ENCODE measurements at regions not wholly inside any gene's neighbourhood (a gene's known extent, or its start where the extent isn't known, plus 50 kb on each side); places are given as distances from the start of the nearest gene placed in this dataset.

GRCh38 chr2:67689651-67690050, 292.5 kb downstream of the ETAA1 start:
- Mint-ChIP-seq H3K27ac (no peak overlapping the region), H3K4me3 (no peak overlapping the region), H3K4me1 (no peaks in the 10 kb centered on the region), H3K27me3 (ENCODE audit: low read depth in 3 of 3) (peaks cover 4 to 8% (median 4%) of the 10 kb centered on the region in 3 donors), H3K9me3 (peaks cover 0 to 2% (median 0%) of the 10 kb centered on the region in 7 donors), H3K36me3 (no peaks in the 10 kb centered on the region)
- H3K9me3 ChIP-seq (replicated peaks in 1 of 2; ENCODE audit: control insufficient read depth in 1 of 2, insufficient read depth in 1 of 2, low read length in 2 of 2), result no peaks in the 10 kb centered on the region
- no peaks in the 10 kb centered on the region for H3K27me3 ChIP-seq (ENCODE audit: control insufficient read depth in 2 of 2, insufficient read depth in 2 of 2, low read length in 2 of 2)
- no CpG with 5 or more reads among the region's 1 CpG for WGBS (ENCODE audit: insufficient coverage)
- H2AFZ ChIP-seq (ENCODE audit: insufficient read depth, low read depth, low read length, poor library complexity, severe bottlenecking), result no peak overlapping the region
- TF ChIP-seq, protein P1, sequence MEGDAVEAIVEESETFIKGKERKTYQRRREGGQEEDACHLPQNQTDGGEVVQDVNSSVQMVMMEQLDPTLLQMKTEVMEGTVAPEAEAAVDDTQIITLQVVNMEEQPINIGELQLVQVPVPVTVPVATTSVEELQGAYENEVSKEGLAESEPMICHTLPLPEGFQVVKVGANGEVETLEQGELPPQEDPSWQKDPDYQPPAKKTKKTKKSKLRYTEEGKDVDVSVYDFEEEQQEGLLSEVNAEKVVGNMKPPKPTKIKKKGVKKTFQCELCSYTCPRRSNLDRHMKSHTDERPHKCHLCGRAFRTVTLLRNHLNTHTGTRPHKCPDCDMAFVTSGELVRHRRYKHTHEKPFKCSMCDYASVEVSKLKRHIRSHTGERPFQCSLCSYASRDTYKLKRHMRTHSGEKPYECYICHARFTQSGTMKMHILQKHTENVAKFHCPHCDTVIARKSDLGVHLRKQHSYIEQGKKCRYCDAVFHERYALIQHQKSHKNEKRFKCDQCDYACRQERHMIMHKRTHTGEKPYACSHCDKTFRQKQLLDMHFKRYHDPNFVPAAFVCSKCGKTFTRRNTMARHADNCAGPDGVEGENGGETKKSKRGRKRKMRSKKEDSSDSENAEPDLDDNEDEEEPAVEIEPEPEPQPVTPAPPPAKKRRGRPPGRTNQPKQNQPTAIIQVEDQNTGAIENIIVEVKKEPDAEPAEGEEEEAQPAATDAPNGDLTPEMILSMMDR (IDR thresholded peaks at IDR 0.05), result no peak
- no peaks in the 10 kb centered on the region for H3K4me1 ChIP-seq (ENCODE audit: control insufficient read depth in 1 of 2, insufficient read depth in 2 of 2, low read length in 2 of 2)
- intact Hi-C loops (cut with micrococcal nuclease), result no loop called here
- DNase-seq, result no peak
- H3K4me3 ChIP-seq (replicated peaks in 1 of 3; ENCODE audit: low read depth in 2 of 3, low read length in 3 of 3), result no peak overlapping the region
- H4K20me1 ChIP-seq (ENCODE audit: insufficient read depth, low read length), result no peaks in the 10 kb centered on the region
- H3K79me2 ChIP-seq (ENCODE audit: insufficient read depth, low read length), result no peaks in the 10 kb centered on the region
- no peaks in the 10 kb centered on the region for H3K36me3 ChIP-seq (replicated peaks in 1 of 2; ENCODE audit: control insufficient read depth in 1 of 2, insufficient read depth in 2 of 2, low read length in 2 of 2)
- no peak overlapping the region for H3K4me2 ChIP-seq (replicated peaks; ENCODE audit: extremely low read depth, low read length, poor library complexity, severe bottlenecking)
- no peak overlapping the region for H3K9ac ChIP-seq (ENCODE audit: insufficient read depth, low read length, poor library complexity, severe bottlenecking)
- no peak overlapping the region for H3K27ac ChIP-seq (ENCODE audit: low read depth in 1 of 2, low read length in 2 of 2)

DNA sequence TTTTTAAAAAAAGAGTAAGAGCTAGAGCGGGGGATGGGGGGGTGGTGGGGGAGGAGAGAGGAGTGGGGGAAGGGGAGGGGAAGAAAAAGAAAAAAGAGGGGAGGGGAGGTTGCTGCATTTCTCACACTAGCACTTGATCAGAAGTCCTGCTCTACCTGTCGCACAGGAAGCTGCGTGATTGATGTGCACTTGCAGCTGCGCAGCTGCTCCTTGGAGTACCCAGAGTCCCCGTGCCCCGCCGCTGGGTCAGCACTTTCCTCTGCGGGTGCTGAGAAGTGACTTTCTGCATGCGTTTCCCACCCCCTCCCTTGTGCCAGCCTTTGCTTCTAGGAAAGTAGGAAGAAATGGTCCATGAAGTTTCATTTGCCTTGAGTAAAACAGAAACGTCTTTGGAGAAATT, 297.3 kb downstream of the ETAA1 start:
- 7% methylated on average over 6 of the region's 10 CpGs for WGBS (ENCODE audit: insufficient coverage)
- Histone ChIP-seq H3K27me3 (ENCODE audit: control insufficient read depth in 2 of 2, insufficient read depth in 2 of 2, low read length in 2 of 2) (peaks cover 0 to 2% of the 10 kb centered on the region in 2 donors), H3K9me3 (replicated peaks in 1 of 2; ENCODE audit: control insufficient read depth in 1 of 2, insufficient read depth in 1 of 2, low read length in 2 of 2) (no peaks in the 10 kb centered on the region), H3K9ac (ENCODE audit: insufficient read depth, low read length, poor library complexity, severe bottlenecking) (no peak overlapping the region), H4K20me1 (ENCODE audit: insufficient read depth, low read length) (no peaks in the 10 kb centered on the region), H3K4me1 (ENCODE audit: control insufficient read depth in 1 of 2, insufficient read depth in 2 of 2, low read length in 2 of 2) (no peaks in the 10 kb centered on the region), H3K4me2 (replicated peaks; ENCODE audit: extremely low read depth, low read length, poor library complexity, severe bottlenecking) (no peak overlapping the region), H3K36me3 (replicated peaks in 1 of 2; ENCODE audit: control insufficient read depth in 1 of 2, insufficient read depth in 2 of 2, low read length in 2 of 2) (no peaks in the 10 kb centered on the region), H3K4me3 (replicated peaks in 1 of 3; ENCODE audit: low read depth in 2 of 3, low read length in 3 of 3) (no peak overlapping the region), H3K79me2 (ENCODE audit: insufficient read depth, low read length) (no peaks in the 10 kb centered on the region), H3K27ac (ENCODE audit: low read depth in 1 of 2, low read length in 2 of 2) (no peak overlapping the region), H2AFZ (ENCODE audit: insufficient read depth, low read depth, low read length, poor library complexity, severe bottlenecking) (no peak overlapping the region)
- intact Hi-C loops (cut with micrococcal nuclease), result no loop called here
- Mint-ChIP-seq H3K36me3 (no peaks in the 10 kb centered on the region), H3K4me1 (no peaks in the 10 kb centered on the region), H3K9me3 (peaks cover 0 to 2% (median 0%) of the 10 kb centered on the region in 7 donors), H3K27me3 (ENCODE audit: low read depth in 3 of 3) (peaks cover 0 to 10% (median 4%) of the 10 kb centered on the region in 3 donors), H3K27ac (no peak overlapping the region), H3K4me3 (no peak overlapping the region)
- no peak for DNase-seq
- TF ChIP-seq, protein P1 (IDR thresholded peaks at IDR 0.05), result no peak
